Dedifferentiated amniotic fluid mesenchymal stem cell (primary cell): ENCODE measurements at regions not wholly inside any gene's neighbourhood (a gene's known extent, or its start where the extent isn't known, plus 50 kb on each side); places are given as distances from the start of the nearest gene placed in this dataset.

ENCODE experiments used
- DNase-seq: peaks from one replicate; pipeline ENCODE4 v3.0.0-alpha.2; 2016; ENCODE audit errors: extremely low spot score

DNA sequence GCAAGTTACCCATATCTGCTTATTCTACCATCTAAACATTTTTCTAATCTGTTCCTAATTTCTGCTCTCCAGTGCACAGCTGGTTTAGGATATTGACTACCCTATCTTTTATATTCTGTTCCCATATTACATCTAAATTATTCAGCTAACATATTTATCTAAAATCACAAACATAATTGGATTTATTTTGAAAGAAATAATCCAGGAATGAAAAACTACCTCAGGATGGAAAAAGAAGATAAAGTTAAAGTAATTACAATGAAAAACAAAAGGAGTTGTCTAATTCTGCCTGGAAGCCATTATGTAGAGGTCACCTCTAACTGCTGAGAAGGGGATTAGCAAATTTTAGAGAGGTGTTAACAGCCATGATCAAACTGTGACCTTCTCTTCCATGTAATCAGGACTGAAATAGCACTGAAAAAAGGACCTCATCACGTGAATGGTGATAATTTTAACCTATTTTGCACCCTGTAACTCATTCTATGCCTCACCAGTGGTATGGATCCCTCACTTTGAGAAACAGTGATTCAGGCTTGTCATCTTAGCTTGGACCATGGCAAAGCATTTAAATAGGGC is 653.3 kb downstream of the CDH11 start:
- no peak for DNase-seq

GRCh38 chr16:64459821-64460220 is 662.0 kb downstream of the CDH11 start:
- DNase-seq = no peak

- DNase-seq = no peak
These were observed 662.5 kb downstream of the CDH11 start for GRCh38 chr16:64459402-64459801.

DNA sequence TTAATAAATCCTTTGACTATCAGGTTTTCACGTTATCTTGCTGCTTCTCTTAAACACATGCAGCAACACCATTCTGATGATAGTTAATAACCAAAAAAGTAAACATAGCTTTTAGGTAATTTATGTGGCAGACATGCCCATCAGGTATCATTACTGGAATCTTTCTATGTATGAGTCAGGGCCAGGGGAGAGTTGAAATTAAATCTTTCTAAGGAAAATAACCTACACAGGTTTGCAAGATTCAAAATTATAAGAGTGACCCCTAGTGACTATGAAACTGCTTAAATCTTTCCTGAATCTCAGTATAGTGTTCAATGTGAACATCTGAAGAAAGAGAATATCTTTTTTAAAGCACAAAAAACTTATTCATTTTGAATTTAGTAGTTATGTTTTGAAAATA is 666.6 kb downstream of the CDH11 start:
- DNase-seq = no peak

- no peak for DNase-seq
These were observed 668.2 kb downstream of the CDH11 start for GRCh38 chr16:64453646-64454045.

GRCh38 chr16:64452446-64452845 is 669.4 kb downstream of the CDH11 start:
- no peak for DNase-seq

- peak; percentile 26 for DNase-seq
These were observed 671.7 kb downstream of the CDH11 start for GRCh38 chr16:64450177-64450576.

GRCh38 chr16:64449506-64449905 is 672.4 kb downstream of the CDH11 start:
- DNase-seq = no peak

GRCh38 chr16:64445649-64446048 is 676.2 kb downstream of the CDH11 start:
- DNase-seq = no peak

DNA sequence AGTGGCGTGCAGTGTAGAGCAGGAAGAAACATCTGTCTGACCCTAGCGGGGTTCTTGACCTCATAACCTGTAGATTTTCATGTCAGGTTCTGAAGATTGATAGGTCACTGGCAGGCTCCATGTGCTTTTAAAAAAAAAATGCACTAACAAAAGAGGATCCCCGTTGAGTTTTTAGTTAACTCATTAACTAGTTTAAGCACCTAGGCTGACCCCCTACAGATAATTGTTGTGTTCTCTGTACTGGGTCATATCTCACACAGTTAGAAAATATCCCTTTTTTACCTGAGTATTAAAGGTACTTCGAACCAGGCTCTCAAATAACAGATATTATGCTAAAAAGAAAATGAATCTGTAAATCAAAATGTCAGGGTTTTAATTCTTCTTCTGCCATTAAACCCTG is 676.6 kb downstream of the CDH11 start:
- no peak for DNase-seq

DNA sequence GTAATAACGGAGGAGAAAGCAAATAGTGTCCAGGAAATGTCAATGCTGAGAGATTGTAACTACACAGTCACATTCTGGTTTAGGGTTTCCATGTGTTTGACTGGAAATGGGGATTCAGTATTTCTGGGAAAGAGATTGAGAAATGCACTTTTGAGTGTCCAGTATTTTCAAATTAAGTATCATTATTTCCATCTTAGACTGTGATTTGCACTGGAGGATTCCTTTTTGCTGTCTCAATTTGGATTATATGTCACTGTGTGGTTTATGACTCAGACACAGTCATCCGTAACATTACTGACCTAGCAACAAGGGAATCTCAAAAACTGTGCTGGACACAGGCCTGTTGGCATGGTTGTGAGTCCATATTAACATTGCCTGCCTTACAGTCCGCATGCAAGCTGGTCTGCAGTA is 681.4 kb downstream of the CDH11 start:
- peak; percentile 96 for DNase-seq

- no peak for DNase-seq
These were observed 681.9 kb downstream of the CDH11 start for GRCh38 chr16:64440005-64440404.

- DNase-seq = no peak
These were observed 684.0 kb downstream of the CDH11 start for GRCh38 chr16:64437706-64438324.

GRCh38 chr16:64434526-64435069 is 687.3 kb downstream of the CDH11 start:
- no peak for DNase-seq

GRCh38 chr16:64428463-64429113 is 693.3 kb downstream of the CDH11 start:
- DNase-seq = no peak

DNA sequence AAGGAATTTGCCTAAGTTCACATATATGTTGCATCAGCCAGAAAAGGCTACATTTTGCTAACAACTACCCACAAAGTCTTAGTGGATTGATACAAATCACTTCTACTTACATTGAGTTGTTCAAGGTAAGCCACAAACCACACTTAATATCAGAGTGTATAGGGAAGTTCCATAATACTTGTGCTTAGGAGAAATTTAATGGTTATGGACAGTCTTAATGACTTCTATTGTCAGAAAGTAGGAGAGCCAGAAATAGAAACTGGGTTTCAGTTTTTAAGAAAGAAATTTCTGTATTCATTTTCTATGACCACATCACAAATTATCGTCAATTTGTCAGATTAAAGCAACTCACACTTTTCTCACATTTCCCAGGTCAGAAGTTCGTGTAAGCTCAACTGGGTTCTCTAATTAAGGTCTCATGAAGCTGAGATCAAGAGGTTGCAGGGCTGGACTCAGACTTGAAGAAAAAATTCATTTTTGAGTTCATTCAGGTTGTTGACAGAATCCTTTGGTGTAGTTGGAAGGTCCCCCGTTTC is 695.7 kb downstream of the CDH11 start:
- no peak for DNase-seq

- no peak for DNase-seq
These were observed 696.5 kb downstream of the CDH11 start for GRCh38 chr16:64425381-64425780.

DNA sequence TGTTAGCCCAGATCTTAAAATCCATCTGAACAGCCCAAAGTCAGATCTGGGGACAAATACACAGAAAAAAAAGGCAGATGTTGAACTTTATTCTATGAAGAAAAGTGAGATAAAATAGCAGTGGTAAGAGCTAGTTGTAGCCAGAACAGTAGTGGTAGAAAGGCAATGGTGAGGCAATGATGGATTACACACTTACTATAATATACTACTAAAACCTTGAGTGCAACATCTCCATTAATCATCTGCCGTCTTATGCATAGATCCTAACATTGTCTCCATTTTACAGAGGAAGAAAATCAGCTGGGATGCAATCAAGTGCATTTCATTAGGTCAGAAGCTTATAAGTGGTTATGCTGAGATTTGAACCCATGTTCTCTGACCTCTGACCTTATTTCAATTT is 699.6 kb downstream of the CDH11 start:
- no peak for DNase-seq

DNA sequence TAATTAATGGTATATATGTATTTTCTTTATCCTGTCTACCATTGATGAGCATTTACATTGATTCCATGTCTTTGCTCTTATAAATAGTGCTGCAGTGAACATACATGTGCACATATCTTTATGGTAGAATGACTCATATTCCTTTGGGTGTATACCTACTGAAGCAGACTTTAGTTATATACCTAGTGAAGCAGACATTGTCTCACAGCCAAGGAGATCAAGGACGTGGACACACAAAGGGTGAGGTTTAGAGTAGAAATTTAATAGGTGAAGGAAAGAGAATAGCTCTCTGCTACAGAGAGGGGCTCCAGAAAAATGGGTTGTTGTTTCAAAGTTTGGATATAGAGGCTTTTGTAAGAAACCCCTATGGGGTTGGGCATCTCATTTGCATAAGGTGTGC is 700.3 kb downstream of the CDH11 start:
- DNase-seq = no peak

DNA sequence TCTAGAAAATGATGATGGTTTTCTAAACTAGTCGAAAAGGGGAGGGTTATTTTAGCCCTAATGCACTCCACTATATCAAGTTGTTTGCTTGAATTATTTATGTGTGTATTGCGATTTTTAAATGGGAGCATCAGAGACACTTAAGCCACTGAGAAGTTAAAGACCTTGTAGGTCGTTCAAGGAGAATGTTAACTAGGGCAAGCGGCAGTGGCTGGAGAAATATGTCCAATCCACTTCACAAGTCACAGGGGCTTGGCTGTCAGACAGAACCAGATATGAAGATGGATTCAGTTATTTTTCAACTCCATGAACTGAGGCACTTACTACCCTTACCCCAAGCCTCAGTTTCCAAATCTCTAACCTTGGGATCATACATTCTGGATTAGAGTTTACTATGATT is 702.0 kb downstream of the CDH11 start:
- no peak for DNase-seq

DNA sequence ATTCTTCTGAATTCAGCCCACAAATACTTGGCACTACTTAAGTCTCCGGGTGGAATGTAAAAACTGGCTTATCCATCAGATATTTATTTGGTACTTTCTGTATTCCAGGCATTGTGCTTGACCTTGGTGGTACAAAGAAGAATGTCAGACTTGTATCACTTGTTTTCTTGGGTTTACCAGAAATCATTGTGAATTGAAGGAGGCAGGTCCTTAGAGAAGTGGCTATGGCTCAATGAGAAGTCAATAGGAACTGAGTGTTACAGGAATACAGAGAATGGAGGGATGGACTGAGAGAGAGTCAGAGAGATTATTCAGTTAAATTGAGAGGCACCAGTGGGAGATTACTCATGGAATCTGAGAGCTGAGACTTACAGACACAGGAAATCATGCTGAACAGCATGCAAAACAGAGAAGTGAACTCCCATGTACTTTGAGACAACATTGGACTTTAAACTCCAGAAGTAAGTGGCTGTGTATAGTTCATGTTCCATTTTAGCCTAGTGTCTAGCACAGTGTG is 704.1 kb downstream of the CDH11 start:
- DNase-seq = peak; percentile 66

- peak; percentile 71 for DNase-seq
These were observed 705.5 kb downstream of the CDH11 start for GRCh38 chr16:64416216-64417005.
